Smooth muscle cell (in vitro differentiated cells): ENCODE measurements at regions not wholly inside any gene's neighbourhood (a gene's known extent, or its start where the extent isn't known, plus 50 kb on each side); places are given as distances from the start of the nearest gene placed in this dataset.

Experiments used
- DNase-seq: peaks from one replicate; lab custom pipeline; 2025; ENCODE audit not compliant: unreplicated experiment; lab: John Stamatoyannopoulos, UW
- H2AFZ ChIP-seq: fragments of 200-600 bp; sonication (generic); 2 replicates; pipeline ENCODE4 v1.6.0; 2016; ENCODE audit warnings: antibody characterized with exemption, low read depth, mild to moderate bottlenecking
- H3F3A ChIP-seq: fragments of 200-600 bp; sonication (generic); 2 replicates; pipeline ENCODE4 v1.6.0; 2017; ENCODE audit warnings: antibody characterized with exemption, low read depth
- H3K27ac ChIP-seq: fragments of 200-600 bp; sonication (generic); 2 replicates; pipeline ENCODE4 v1.5.1; 2016; ENCODE audit warnings: low read depth, mild to moderate bottlenecking
- H3K27me3 ChIP-seq: fragments of 200-600 bp; sonication (generic); 2 replicates; pipeline ENCODE4 v1.6.1; 2016; ENCODE audit warnings: low read depth, mild to moderate bottlenecking
- H3K36me3 ChIP-seq: fragments of 200-600 bp; sonication (generic); 2 replicates; pipeline ENCODE4 v1.5.1; 2016; ENCODE audit warnings: low read depth
- H3K4me1 ChIP-seq: fragments of 200-600 bp; sonication (generic); 2 replicates; pipeline ENCODE4 v1.5.1; 2016; ENCODE audit warnings: low read depth
- H3K4me2 ChIP-seq: fragments of 200-600 bp; sonication (generic); 2 replicates; pipeline ENCODE4 v1.6.0; 2016; ENCODE audit warnings: mild to moderate bottlenecking
- H3K4me3 ChIP-seq: fragments of 200-600 bp; sonication (generic); 2 replicates; pipeline ENCODE4 v1.5.1; 2016; ENCODE audit warnings: mild to moderate bottlenecking
- H3K79me2 ChIP-seq: fragments of 200-600 bp; sonication (generic); 2 replicates; pipeline ENCODE4 v1.6.0; 2016; ENCODE audit warnings: low read depth, mild to moderate bottlenecking
- H3K9ac ChIP-seq: fragments of 200-600 bp; sonication (generic); 2 replicates; pipeline ENCODE4 v1.6.0; 2016; ENCODE audit warnings: low read depth
- H3K9me3 ChIP-seq: fragments of 200-600 bp; sonication (generic); replicated peaks from 2 replicates; pipeline ENCODE4 v1.5.1; 2016; ENCODE audit warnings: low read depth
- H4K20me1 ChIP-seq: fragments of 200-600 bp; sonication (generic); 2 replicates; pipeline ENCODE4 v1.6.0; 2016; ENCODE audit warnings: low read depth
- WGBS: methylation state at CpG from one replicate; pipeline ENCODE4 v1.1.7; 2016; ENCODE audit warnings: low lambda C conversion rate; 5-methylcytosine and 5-hydroxymethylcytosine counted together
- TF ChIP-seq, protein P1 (sequence below): fragments of 200-600 bp; sonication (generic); IDR thresholded peaks from 2 replicates; pipeline ENCODE4 v1.5.1; 2017; ENCODE audit warnings: borderline replicate concordance, mild to moderate bottlenecking, antibody characterized with exemption; ENCODE audit not compliant: insufficient read depth, poor library complexity, severe bottlenecking

DNA sequence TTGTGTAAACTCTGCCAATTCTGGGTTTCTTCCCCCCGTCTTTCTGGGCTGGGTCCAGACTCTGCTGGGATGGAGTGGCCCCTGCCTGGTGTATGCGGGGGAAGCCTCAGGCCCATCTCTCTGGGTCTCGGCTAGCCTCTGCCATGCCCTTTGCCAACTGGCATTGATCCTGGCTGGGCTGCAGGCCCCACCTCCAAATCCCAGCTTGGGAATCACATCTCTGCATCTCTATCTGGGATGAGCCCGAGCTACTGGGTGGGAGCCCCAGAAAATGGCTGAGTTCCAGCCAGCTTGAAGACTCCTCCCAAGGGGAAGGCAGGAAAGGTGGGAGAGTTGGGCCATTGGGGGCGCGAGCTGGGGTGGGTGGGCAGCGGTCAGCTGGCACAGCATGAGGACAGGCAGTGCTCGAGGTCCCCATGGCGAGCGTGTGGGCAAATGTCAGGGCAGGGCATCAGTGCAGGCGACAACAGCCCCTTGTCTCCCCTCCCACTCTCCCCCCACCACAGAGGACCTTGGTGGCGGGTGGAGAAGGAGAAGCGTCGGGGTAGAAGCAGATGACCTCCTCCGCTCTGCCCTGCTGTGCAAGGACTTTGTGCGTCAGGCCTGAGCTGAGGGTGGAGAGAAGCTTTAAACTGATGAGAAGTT, 139.4 kb downstream of the ASB1 start:
- H4K20me1 ChIP-seq, result no peaks in the 10 kb centered on the region
- no peaks in the 10 kb centered on the region for H3K4me1 ChIP-seq
- H3K79me2 ChIP-seq, result no peaks in the 10 kb centered on the region
- H3K9ac ChIP-seq, result no peak overlapping the region
- no peak overlapping the region for H3K4me3 ChIP-seq
- TF ChIP-seq, protein P1, sequence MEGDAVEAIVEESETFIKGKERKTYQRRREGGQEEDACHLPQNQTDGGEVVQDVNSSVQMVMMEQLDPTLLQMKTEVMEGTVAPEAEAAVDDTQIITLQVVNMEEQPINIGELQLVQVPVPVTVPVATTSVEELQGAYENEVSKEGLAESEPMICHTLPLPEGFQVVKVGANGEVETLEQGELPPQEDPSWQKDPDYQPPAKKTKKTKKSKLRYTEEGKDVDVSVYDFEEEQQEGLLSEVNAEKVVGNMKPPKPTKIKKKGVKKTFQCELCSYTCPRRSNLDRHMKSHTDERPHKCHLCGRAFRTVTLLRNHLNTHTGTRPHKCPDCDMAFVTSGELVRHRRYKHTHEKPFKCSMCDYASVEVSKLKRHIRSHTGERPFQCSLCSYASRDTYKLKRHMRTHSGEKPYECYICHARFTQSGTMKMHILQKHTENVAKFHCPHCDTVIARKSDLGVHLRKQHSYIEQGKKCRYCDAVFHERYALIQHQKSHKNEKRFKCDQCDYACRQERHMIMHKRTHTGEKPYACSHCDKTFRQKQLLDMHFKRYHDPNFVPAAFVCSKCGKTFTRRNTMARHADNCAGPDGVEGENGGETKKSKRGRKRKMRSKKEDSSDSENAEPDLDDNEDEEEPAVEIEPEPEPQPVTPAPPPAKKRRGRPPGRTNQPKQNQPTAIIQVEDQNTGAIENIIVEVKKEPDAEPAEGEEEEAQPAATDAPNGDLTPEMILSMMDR, result no peak
- H3K36me3 ChIP-seq, result no peaks in the 10 kb centered on the region
- H2AFZ ChIP-seq, result no peak overlapping the region
- WGBS, result 94% methylated on average over 13 of the region's 16 CpGs
- H3K27ac ChIP-seq, result no peak overlapping the region
- H3K27me3 ChIP-seq, result peaks cover 8% of the 10 kb centered on the region
- H3F3A ChIP-seq, result no peaks in the 10 kb centered on the region
- no peaks in the 10 kb centered on the region for H3K9me3 ChIP-seq
- no peak for DNase-seq
- no peak overlapping the region for H3K4me2 ChIP-seq

DNA sequence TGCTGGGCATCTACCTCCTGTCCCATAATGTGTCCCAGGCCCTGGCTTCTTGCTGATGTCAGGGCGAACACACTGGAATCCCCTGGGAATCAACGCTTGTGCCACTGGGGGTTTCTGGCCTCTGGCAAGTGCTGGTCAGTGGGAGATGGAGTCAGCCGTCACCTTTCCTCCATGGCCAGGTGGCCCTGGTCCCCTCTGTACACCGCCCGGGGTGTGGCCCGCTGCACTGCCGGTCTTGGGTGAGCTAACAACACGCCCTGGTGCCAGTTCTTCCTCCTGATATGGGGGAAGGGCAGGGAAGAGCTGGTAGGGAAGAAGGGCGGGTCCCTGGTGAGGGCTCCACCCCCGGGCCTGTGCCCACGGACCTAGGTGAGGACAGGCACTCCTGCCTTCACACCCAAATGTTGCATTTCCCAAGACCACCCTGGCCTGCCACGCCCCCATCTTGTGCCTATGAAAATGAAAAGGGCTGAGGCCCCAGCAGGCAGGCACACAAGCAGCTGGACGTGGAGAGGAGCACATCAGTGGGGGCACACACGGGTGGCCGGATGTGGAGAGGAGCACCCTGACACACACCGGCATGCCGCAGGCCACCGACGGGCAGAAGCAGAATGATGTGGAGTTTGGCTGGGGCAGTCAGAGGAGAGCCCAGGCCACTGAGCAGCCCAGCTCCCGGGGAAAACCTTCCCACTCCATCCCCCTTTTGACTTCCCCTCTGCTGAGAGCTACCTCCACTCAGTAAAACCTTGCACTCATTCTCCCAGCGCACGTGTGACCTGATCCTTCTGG, 140.5 kb downstream of the ASB1 start:
- WGBS, result 92% methylated on average over 22 of the region's 22 CpGs
- no peaks in the 10 kb centered on the region for H3K36me3 ChIP-seq

DNA sequence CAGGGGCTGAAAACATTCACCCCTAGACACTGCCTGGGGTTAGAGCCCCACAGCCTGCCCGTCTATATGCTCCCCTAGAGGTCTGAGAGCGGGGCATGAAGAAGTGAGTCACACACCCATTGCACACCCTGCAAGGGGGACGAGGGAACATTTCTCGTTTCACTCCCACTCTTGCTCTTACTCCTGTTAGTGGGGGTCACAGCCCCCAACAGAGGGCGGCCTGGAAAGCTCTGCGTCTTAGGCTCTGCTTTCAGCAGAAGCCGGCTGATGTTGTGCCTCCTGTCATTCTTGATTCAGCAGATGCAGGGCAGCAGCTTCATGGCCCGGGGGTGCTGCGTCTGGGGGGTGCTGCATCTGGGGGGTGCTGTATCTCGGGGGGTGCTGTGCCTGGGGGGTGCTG, 141.3 kb downstream of the ASB1 start:
- Histone ChIP-seq H4K20me1 (no peaks in the 10 kb centered on the region), H3K27me3 (peaks cover 8% of the 10 kb centered on the region), H3K27ac (no peak overlapping the region), H3K4me3 (no peak overlapping the region), H2AFZ (no peak overlapping the region), H3K4me2 (no peak overlapping the region), H3F3A (no peaks in the 10 kb centered on the region), H3K9me3 (no peaks in the 10 kb centered on the region), H3K36me3 (no peaks in the 10 kb centered on the region), H3K79me2 (no peaks in the 10 kb centered on the region), H3K4me1 (no peaks in the 10 kb centered on the region), H3K9ac (no peak overlapping the region)
- TF ChIP-seq, protein P1, result no peak
- WGBS, result 83% methylated on average over 10 of the region's 10 CpGs
- DNase-seq, result no peak

More for the DNA sequence above, 140.5 kb downstream of the ASB1 start:
- H3K27me3 ChIP-seq, result peaks cover 8% of the 10 kb centered on the region
- no peak overlapping the region for H2AFZ ChIP-seq
- no peak overlapping the region for H3K4me3 ChIP-seq
- no peak for DNase-seq
- H3K9ac ChIP-seq, result no peak overlapping the region
- H3K9me3 ChIP-seq, result no peaks in the 10 kb centered on the region
- no peaks in the 10 kb centered on the region for H3K4me1 ChIP-seq
- no peaks in the 10 kb centered on the region for H4K20me1 ChIP-seq
- H3K79me2 ChIP-seq, result no peaks in the 10 kb centered on the region
- TF ChIP-seq, protein P1, result no peak
- H3K4me2 ChIP-seq, result no peak overlapping the region
- H3F3A ChIP-seq, result no peaks in the 10 kb centered on the region
- no peak overlapping the region for H3K27ac ChIP-seq
